Adrenal gland (tissue), 9 donors: ENCODE measurements at regions not wholly inside any gene's neighbourhood (a gene's known extent, or its start where the extent isn't known, plus 50 kb on each side); places are given as distances from the start of the nearest gene placed in this dataset.

ENCODE experiments used
- DNase-seq, 7 donors: peaks; one replicate each; pipeline ENCODE4 v3.0.0-alpha.2; 2019 to 2020
- H3K27ac ChIP-seq, 5 donors: fragments of 200-600 bp; sonication (generic) in 4 of 5; 1 replicate in 3 of 5; 2 replicates in 2 of 5; pipeline versions ENCODE4 v1.5.1 to v1.8.0; 2016 to 2020; ENCODE audit warnings: mild to moderate bottlenecking in 1 of 5
- H3K27me3 ChIP-seq: fragments of 200-600 bp; 2 replicates; pipeline ENCODE4 v1.8.0; 2021
- H3K36me3 ChIP-seq, 2 donors: fragments of 200-600 bp; replicated peaks in 1 of 2; 1 replicate in 1 of 2; 2 replicates in 1 of 2; pipeline versions ENCODE4 v1.5.1 to v1.8.0; 2018 to 2022
- H3K4me1 ChIP-seq, 2 donors: fragments of 200-600 bp; replicated peaks in 1 of 2; 1 replicate in 1 of 2; 2 replicates in 1 of 2; pipeline versions ENCODE4 v1.5.1 to v1.8.0; 2018 to 2021
- H3K4me3 ChIP-seq, 4 donors: fragments of 200-600 bp; sonication (generic) in 3 of 4; one replicate each; pipeline ENCODE4 v1.5.1; 2016 to 2018
- H3K9me3 ChIP-seq, 3 donors: fragments of 200-600 bp; sonication (generic) in 1 of 3; replicated peaks in 1 of 3; 1 replicate in 2 of 3; 2 replicates in 1 of 3; pipeline versions ENCODE4 v1.5.1 to v1.8.0; 2016 to 2021
- POLR2A ChIP-seq, 2 donors: fragments of 450-650 bp; IDR thresholded peaks; one replicate each; pipeline ENCODE4 v1.6.1; 2017; ENCODE audit warnings: antibody characterized with exemption in 2 of 2, mild to moderate bottlenecking in 2 of 2, moderate library complexity in 1 of 2
- WGBS, 4 donors: extraction: QIAGEN DNeasy Blood & Tissue Kit in 2 of 4; methylation state at CpG; one replicate each; pipeline versions ENCODE4 v1.1.5 to v1.1.7; 2013 to 2017; 5-methylcytosine and 5-hydroxymethylcytosine counted together
- intact Hi-C, 2 donors: fragments of 100-400 bp; cut with DNase I; formaldehyde crosslinking; loops; one replicate each; pipeline versions ENCODE4 v1.14.1 to v1.15.0; 2022 to 2023
- TF ChIP-seq, protein P1 (sequence below), 6 experiments: fragments of 450-650 bp in 4 of 6; fragments of 200-600 bp in 2 of 6; sonication (generic) in 1 of 6; IDR thresholded peaks; 1 replicate in 5 of 6; 2 replicates in 1 of 6; pipeline versions ENCODE4 v1.5.1 to v1.8.0; 2016 to 2021; ENCODE audit warnings: antibody characterized with exemption in 6 of 6, mild to moderate bottlenecking in 2 of 6, moderate library complexity in 1 of 6
- donor health status: healthy with polysubstance abuse.
- donor health status: Bipolar disorder and iron deficiency.
- donor health status: DM: yes; HTN: yes; CAD: no.
- donor health status: DM: no; HTN: no; CAD: no.
- donor health status: DM: no; HTN: no; CAD: no.

DNA sequence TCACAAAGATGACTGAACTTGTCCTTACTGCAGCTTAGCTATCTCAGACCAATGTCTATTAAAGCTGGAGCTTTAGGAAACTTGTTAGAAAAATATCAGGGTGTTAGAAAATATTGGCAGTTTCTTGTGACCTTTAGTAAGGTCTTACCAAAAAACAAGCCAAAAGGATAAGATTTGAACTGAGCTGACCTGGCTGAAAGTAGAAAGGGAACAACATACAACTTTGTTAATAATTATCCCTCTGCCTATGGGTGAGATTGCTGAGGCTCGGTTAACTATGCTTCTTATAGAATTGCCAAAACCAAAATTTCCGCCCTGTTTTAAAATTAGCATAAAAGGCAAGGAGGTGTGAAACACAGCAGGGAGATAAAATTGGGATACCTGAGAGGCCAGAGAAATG, 73.8 kb downstream of the DHRS2 start:
- no peak overlapping the region for H3K4me3 ChIP-seq
- no peaks in the 10 kb centered on the region for H3K27me3 ChIP-seq
- DNase-seq = no peak
- intact Hi-C loops = no loop called here
- no peak overlapping the region for H3K27ac ChIP-seq
- H3K36me3 ChIP-seq = no peaks in the 10 kb centered on the region
- WGBS, 4 donors = 58 to 91% (median 78%) methylated on average over 2 of the region's 2 CpGs
- TF ChIP-seq, protein P1, sequence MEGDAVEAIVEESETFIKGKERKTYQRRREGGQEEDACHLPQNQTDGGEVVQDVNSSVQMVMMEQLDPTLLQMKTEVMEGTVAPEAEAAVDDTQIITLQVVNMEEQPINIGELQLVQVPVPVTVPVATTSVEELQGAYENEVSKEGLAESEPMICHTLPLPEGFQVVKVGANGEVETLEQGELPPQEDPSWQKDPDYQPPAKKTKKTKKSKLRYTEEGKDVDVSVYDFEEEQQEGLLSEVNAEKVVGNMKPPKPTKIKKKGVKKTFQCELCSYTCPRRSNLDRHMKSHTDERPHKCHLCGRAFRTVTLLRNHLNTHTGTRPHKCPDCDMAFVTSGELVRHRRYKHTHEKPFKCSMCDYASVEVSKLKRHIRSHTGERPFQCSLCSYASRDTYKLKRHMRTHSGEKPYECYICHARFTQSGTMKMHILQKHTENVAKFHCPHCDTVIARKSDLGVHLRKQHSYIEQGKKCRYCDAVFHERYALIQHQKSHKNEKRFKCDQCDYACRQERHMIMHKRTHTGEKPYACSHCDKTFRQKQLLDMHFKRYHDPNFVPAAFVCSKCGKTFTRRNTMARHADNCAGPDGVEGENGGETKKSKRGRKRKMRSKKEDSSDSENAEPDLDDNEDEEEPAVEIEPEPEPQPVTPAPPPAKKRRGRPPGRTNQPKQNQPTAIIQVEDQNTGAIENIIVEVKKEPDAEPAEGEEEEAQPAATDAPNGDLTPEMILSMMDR (IDR thresholded peaks at IDR 0.05) = no peak
- no peak for TF ChIP-seq POLR2A (IDR thresholded peaks at IDR 0.05)
- no peaks in the 10 kb centered on the region for H3K4me1 ChIP-seq
- H3K9me3 ChIP-seq = peaks cover 0 to 4% (median 0%) of the 10 kb centered on the region in 3 donors

- Histone ChIP-seq H3K9me3 (no peaks in the 10 kb centered on the region), H3K36me3 (no peaks in the 10 kb centered on the region), H3K4me1 (peaks cover 0 to 4% of the 10 kb centered on the region in 2 donors), H3K27me3 (no peaks in the 10 kb centered on the region), H3K4me3 (no peak overlapping the region), H3K27ac (no peak overlapping the region)
- 72 to 92% (median 85%) methylated on average over 2 of the region's 2 CpGs for WGBS, 4 donors
- no peak for DNase-seq
- intact Hi-C loops = no loop called here
- no peak for TF ChIP-seq POLR2A (IDR thresholded peaks at IDR 0.05)
- TF ChIP-seq, protein P1 (IDR thresholded peaks at IDR 0.05) = no peak
Observed at GRCh38 chr14:23712287-23712686, 76.1 kb downstream of the DHRS2 start.

- 90 to 93% (median 92%) methylated on average over 9 to 10 of the region's 10 CpGs for WGBS, 4 donors
Observed at GRCh38 chr14:23719225-23719985, 83.2 kb downstream of the DHRS2 start.

DNA sequence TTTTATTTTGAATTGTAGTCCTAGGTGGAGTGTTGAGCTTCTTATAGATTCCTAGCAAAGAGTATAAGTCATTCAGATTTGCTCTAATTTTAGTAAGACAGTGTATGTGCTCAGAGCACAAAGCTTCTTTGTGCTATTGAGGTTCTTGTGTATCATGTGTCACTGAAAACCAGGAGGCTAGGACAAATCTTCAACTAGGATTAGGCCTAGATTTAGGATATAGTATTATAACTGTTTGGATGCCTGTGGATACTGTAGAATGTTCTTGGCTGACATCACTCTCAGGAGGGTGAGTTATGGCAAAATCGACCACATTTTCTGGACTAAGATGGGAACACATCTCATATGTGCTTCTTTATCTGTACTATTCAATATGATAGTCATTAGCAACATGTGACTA, 86.5 kb downstream of the DHRS2 start:
- TF ChIP-seq POLR2A (IDR thresholded peaks at IDR 0.05) = no peak
- TF ChIP-seq, protein P1 (IDR thresholded peaks at IDR 0.05) = no peak
- Histone ChIP-seq H3K27ac (no peak overlapping the region), H3K9me3 (no peaks in the 10 kb centered on the region), H3K36me3 (no peaks in the 10 kb centered on the region), H3K27me3 (no peaks in the 10 kb centered on the region), H3K4me1 (no peaks in the 10 kb centered on the region), H3K4me3 (no peak overlapping the region)
- 40 to 62% (median 51%) methylated on average over 1 of the region's 1 CpG for WGBS, 4 donors
- intact Hi-C loops = loop anchor here in 1 of 2 donors (10.0 kb wide), 1 partner anchor 192 kb away; no protein-coding TSS in a partner anchor
- no peak for DNase-seq

More at GRCh38 chr14:23719225-23719985, 83.2 kb downstream of the DHRS2 start:
- Histone ChIP-seq H3K27ac (no peak overlapping the region), H3K4me1 (peaks cover 0 to 4% of the 10 kb centered on the region in 2 donors), H3K36me3 (no peaks in the 10 kb centered on the region), H3K9me3 (no peaks in the 10 kb centered on the region), H3K27me3 (no peaks in the 10 kb centered on the region), H3K4me3 (no peak overlapping the region)
- no peak for DNase-seq
- TF ChIP-seq, protein P1 (IDR thresholded peaks at IDR 0.05) = no peak
- no peak for TF ChIP-seq POLR2A (IDR thresholded peaks at IDR 0.05)
- intact Hi-C loops = no loop called here
